T-helper 2 cell treated with Interferon-gamma antibody and Interleukin-4, amounts not matched to agents 5 μg/mL and 100 μg/mL, for 36 hours (primary cell): ENCODE measurements at regions not wholly inside any gene's neighbourhood (a gene's known extent, or its start where the extent isn't known, plus 50 kb on each side); places are given as distances from the start of the nearest gene placed in this dataset.

Source experiments
- DNase-seq: peaks from one replicate; pipeline ENCODE4 v3.0.0; 2021; ENCODE audit warnings: low spot score
- H3K27ac Mint-ChIP-seq: one replicate; pipeline ENCODE4 v1.8.0; 2021; ENCODE audit warnings: mild to moderate bottlenecking, mixed read lengths
- H3K27me3 Mint-ChIP-seq: one replicate; pipeline ENCODE4 v1.8.0; 2021; ENCODE audit warnings: low read depth, mixed read lengths
- H3K36me3 Mint-ChIP-seq: one replicate; pipeline ENCODE4 v1.8.0; 2021; ENCODE audit warnings: low read depth, mixed read lengths
- H3K4me1 Mint-ChIP-seq: one replicate; pipeline ENCODE4 v1.8.0; 2021; ENCODE audit warnings: low read depth, mixed read lengths
- H3K4me3 Mint-ChIP-seq: one replicate; pipeline ENCODE4 v1.8.0; 2022; ENCODE audit warnings: mild to moderate bottlenecking, moderate library complexity, mixed read lengths
- H3K9me3 Mint-ChIP-seq: one replicate; pipeline ENCODE4 v1.8.0; 2021; ENCODE audit warnings: mixed read lengths

DNA sequence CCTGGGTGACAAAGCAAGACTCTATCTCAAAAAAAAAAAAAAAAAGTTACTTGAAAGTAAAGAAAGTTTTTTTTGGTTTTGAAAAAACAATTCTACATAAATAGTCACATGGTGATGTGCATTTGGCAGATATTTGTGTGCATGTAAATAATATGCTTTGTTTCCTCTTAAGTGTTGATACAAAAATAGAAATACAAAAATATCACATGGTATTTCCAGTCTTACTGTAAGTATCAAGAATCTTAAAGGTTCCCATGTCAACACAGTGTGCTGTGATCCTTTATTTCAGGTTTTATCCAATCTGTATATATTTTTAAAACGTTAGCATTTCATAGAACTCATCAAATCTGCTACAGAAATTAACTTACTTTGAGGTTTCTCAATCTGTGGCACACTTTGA, 521.9 kb downstream of the TLE4 start:
- Mint-ChIP-seq H3K27ac (no peak overlapping the region), H3K27me3 (no peaks in the 10 kb centered on the region), H3K4me1 (no peaks in the 10 kb centered on the region), H3K4me3 (no peak overlapping the region), H3K36me3 (no peaks in the 10 kb centered on the region), H3K9me3 (peaks cover 4% of the 10 kb centered on the region)
- no peak for DNase-seq

DNA sequence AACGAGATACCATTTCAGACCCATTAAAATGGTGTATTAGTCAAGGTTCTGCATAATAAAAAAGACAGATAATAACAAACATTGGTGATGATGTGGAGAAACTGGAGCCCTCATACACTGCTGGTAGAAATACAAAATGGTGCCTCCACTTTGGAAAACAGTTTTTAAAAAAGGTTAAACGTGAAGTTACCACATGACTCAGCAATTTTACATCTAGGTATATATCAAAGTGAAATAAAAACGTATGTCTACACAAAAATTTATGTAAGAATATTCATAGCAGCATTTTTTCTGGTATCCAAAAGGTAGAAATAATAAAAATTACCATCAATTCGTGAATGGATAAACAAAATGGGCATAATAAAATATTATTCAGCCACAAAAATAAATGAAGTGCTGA, 519.8 kb downstream of the TLE4 start:
- Mint-ChIP-seq H3K27me3 (no peaks in the 10 kb centered on the region), H3K4me3 (no peak overlapping the region), H3K9me3 (peaks cover 4% of the 10 kb centered on the region), H3K36me3 (no peaks in the 10 kb centered on the region), H3K27ac (no peak overlapping the region), H3K4me1 (no peaks in the 10 kb centered on the region)
- DNase-seq, result no peak

DNA sequence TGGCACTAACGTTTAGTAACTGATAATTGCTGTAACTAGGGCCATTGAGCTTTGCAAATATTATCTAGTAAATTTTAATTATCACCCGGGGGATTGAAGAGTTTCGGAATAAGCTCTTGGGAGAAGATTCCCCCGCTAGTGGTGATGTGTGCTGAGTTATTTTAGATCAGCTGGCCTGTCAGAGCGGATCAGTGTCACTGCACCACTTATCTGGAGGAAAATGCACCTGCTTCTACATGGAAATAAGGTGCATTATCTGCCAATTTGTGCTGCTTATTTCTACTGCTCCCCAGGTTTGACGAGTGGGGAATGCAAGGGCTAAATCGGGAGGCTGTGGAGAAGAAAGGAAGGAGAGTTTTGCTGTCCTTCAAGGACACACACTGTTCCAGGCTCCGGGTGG, 518.6 kb downstream of the TLE4 start:
- Mint-ChIP-seq H3K4me3 (no peak overlapping the region), H3K4me1 (no peaks in the 10 kb centered on the region), H3K27me3 (no peaks in the 10 kb centered on the region), H3K27ac (no peak overlapping the region), H3K36me3 (no peaks in the 10 kb centered on the region), H3K9me3 (peaks cover under 1% of the 10 kb centered on the region)
- DNase-seq, result no peak

DNA sequence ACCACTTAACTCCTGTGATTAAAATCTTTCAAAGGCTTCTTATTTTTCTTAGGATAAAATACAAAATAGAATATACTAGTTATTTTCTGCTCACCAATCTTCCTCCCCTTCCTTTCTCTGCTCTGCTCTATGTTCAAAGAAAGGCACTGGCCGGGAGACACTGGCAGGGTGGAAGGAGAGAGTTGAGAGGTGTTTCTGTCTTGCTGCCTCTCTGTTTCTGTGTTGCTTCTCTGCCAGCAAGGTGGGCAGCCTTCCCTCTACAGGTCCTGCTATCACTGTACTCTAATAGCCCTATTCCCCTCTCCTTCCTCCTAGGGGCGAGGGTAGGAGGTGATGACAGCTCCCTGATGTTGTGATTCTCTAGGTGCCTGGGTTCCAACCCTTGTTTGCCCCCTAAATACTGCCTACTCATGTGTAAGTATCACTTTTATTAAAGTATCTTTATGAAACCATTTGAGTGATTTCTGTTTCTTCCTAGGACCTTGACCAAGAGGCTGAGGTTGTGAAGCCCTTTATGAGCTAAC, 515.1 kb downstream of the TLE4 start:
- no peak for DNase-seq
- no peaks in the 10 kb centered on the region for H3K4me1 Mint-ChIP-seq
- H3K36me3 Mint-ChIP-seq, result no peaks in the 10 kb centered on the region
- H3K4me3 Mint-ChIP-seq, result no peak overlapping the region
- H3K27me3 Mint-ChIP-seq, result no peaks in the 10 kb centered on the region
- no peaks in the 10 kb centered on the region for H3K9me3 Mint-ChIP-seq
- no peak overlapping the region for H3K27ac Mint-ChIP-seq

DNA sequence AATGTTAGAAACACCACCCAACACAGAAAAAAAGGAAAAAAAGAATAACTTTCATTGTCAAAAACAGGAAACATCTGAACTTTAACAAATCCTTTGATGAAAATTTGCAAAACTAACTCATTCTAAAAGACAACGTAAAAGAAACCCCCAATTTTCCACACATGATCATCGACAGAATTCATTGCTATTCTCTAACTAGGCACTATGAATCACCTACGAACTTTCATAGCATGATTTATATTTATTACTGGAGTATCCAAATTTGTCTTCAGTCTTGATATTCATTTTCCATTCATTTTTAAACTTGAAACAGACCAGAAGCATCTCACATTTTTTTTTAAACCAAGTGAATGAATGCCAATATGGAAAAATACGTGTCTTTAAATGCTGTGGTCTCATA, 514.6 kb downstream of the TLE4 start:
- Mint-ChIP-seq H3K27me3 (no peaks in the 10 kb centered on the region), H3K27ac (no peak overlapping the region), H3K4me3 (no peak overlapping the region), H3K36me3 (no peaks in the 10 kb centered on the region), H3K9me3 (no peaks in the 10 kb centered on the region), H3K4me1 (no peaks in the 10 kb centered on the region)
- DNase-seq, result no peak

DNA sequence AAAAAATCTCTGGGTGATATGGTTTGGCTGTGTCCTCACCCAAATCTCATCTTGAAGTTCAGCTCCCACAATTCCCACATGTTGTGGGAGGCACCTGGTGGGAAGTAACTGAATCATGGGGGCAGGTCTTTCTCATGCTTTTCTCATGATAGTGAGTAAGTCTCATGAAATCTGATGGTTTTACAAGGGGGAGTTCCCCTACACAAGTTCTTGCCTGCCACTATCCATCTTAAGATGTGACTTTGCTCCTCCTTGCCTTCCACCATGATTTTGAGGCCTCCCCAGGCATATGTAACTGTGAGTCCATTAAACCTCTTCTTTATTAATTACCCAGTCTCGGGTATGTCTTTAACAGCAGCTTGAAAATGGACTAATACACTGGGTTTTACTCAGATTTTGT, 513.9 kb downstream of the TLE4 start:
- no peak overlapping the region for H3K27ac Mint-ChIP-seq
- no peak for DNase-seq
- no peaks in the 10 kb centered on the region for H3K36me3 Mint-ChIP-seq
- no peak overlapping the region for H3K4me3 Mint-ChIP-seq
- no peaks in the 10 kb centered on the region for H3K4me1 Mint-ChIP-seq
- no peaks in the 10 kb centered on the region for H3K9me3 Mint-ChIP-seq
- H3K27me3 Mint-ChIP-seq, result no peaks in the 10 kb centered on the region

DNA sequence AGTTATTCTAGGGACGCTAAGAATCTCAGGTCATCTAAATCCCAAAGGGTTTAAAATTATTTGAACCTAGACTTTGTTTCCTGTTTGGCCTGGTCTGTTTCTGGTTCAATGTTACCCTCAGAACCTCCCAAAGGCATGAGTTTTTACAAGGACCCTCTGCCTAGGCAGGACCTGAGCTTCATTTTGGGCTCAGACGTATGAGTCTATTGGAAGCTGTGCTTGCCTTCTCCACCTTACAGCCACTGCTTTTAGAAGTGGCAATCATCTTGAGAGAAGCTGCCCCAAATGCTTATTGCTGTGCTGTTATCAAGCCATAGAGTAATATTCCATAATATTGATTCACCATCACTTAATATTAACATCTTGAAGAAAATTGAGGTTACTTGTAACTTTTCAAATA, 510.4 kb downstream of the TLE4 start:
- H3K27ac Mint-ChIP-seq, result no peak overlapping the region
- H3K4me1 Mint-ChIP-seq, result no peaks in the 10 kb centered on the region
- H3K36me3 Mint-ChIP-seq, result no peaks in the 10 kb centered on the region
- DNase-seq, result no peak
- H3K9me3 Mint-ChIP-seq, result no peaks in the 10 kb centered on the region
- no peak overlapping the region for H3K4me3 Mint-ChIP-seq
- no peaks in the 10 kb centered on the region for H3K27me3 Mint-ChIP-seq

DNA sequence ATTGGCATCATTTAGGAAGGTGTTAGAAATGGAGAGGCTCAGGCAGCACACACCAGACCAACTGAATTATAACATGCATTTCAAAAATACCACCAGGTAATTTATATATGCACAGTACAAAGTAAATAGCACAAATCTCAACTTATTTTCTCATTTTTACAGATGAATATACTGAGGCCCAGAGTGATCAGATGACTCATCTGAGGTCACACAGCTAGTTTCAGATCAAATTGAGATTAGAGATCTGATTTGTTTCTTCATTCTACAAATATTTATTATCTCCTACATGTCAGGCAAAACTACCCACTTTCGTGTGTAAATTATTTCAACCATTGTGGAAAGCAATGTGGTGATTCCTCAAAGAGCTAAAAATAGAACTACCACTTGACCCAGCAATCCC, 507.1 kb downstream of the TLE4 start:
- Mint-ChIP-seq H3K4me3 (no peak overlapping the region), H3K4me1 (no peaks in the 10 kb centered on the region), H3K27me3 (no peaks in the 10 kb centered on the region), H3K27ac (no peak overlapping the region), H3K36me3 (no peaks in the 10 kb centered on the region), H3K9me3 (no peaks in the 10 kb centered on the region)
- DNase-seq, result no peak

DNA sequence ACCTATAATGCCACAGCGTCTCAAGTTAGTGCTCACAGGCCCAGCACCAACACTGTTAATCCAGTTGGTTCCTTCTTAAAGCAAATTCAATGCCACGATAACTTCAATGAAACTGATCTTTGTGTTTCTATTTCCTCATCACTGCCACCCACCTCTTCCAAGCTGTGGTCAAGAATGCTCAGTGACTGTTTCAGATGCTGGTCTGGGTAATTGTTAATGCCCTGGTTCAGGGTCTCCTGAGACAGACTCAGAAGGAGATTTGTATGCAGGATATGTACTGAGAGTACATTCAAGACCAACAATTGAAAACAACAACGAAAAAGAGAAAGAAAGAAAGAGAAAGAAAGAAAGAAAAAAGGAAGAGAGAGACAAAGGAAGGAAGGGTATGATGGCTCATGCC, 505.3 kb downstream of the TLE4 start:
- H3K9me3 Mint-ChIP-seq, result no peaks in the 10 kb centered on the region
- H3K27me3 Mint-ChIP-seq, result no peaks in the 10 kb centered on the region
- no peak overlapping the region for H3K27ac Mint-ChIP-seq
- no peak overlapping the region for H3K4me3 Mint-ChIP-seq
- H3K36me3 Mint-ChIP-seq, result no peaks in the 10 kb centered on the region
- H3K4me1 Mint-ChIP-seq, result no peaks in the 10 kb centered on the region
- no peak for DNase-seq

DNA sequence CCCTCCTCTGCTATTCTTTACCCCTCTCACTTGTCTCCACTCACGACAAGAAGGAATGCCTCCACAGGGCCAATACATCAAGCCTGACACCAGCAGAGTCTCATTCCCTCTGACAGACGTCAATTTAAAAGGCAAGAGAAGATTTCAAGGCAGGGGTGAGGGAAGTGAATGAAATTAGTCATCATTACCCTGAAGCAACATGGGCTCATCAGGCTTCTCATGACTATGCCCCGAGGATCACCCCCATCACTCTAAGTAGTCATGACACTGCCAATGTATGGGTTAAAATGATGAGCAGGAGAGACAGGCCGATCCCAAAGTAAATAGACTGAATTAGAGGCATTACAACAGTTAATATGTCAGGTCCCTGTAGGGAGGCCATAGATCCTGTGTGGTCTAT, 504.4 kb downstream of the TLE4 start:
- DNase-seq, result no peak
- no peak overlapping the region for H3K27ac Mint-ChIP-seq
- no peak overlapping the region for H3K4me3 Mint-ChIP-seq
- H3K27me3 Mint-ChIP-seq, result no peaks in the 10 kb centered on the region
- no peaks in the 10 kb centered on the region for H3K9me3 Mint-ChIP-seq
- no peaks in the 10 kb centered on the region for H3K36me3 Mint-ChIP-seq
- no peaks in the 10 kb centered on the region for H3K4me1 Mint-ChIP-seq

DNA sequence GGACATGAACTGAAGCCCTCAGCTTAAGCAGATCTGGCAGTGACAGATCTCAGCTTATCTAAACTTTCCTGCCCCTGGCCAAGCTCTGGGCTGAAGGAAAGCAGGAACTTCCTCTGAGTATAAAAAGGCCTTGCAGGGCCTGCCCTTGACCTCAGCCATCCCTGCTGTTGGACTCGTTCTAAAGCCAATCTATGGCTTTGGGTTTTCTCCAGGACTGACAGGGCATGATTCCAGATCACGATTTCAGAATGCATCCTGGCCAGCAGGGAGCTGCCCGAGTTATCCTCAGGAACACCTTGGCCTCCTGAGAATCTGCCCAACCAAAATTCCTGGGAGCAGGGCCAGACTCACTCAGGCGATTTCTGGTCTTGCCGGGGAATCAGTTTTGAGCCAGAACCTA, 502.7 kb downstream of the TLE4 start:
- DNase-seq, result no peak
- no peaks in the 10 kb centered on the region for H3K9me3 Mint-ChIP-seq
- H3K27me3 Mint-ChIP-seq, result no peaks in the 10 kb centered on the region
- no peak overlapping the region for H3K4me3 Mint-ChIP-seq
- H3K4me1 Mint-ChIP-seq, result no peaks in the 10 kb centered on the region
- H3K36me3 Mint-ChIP-seq, result no peaks in the 10 kb centered on the region
- no peak overlapping the region for H3K27ac Mint-ChIP-seq

DNA sequence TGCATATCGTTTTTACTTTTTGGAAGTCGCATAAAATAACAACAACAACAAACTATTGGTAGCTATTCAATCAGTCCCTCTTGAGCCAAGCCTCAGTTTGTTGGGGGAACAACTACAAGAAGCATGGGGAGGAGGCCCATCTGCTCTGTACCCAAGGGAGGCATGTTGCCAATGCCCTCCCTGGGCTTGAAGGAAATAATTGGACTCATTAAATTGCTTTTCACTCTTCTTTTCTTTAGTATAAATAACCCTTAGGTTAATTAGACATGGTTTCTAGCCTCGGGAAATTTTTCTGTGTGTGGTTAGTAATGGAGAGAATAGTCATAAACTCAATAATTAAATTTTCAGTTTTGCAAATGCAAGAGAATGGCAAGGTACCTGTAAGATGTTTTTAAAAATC, 500.7 kb downstream of the TLE4 start:
- H3K36me3 Mint-ChIP-seq, result no peaks in the 10 kb centered on the region

DNA sequence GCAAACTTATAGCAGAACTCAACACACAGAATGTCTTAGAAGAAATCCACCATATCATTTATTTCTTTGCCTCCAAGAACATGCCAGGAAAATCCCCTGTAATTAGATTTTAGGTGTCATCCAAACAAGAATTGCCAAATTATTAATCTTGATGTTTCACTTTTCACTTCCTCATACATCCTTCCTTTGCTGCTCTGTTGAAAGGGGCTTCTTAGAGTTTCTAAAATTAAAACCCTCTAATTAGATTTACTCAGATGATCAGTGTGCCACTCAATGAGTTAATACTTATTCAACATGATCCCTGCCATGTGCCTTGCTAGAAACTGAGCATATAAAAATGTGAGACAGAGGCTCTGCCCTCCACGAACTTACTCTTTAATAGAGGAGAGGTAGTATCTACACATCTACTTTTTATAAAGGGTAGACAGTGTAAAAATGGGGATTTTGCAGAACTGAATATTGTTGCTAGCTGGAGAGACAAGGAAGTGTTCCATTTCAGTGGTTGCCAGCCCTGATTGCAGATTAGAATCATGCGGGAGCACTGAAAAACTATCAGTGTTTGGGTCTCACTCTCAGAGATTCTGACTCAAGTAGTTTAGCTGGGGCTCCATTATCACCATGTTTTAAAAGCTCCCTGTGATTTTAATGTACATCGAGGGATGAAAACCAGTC, 498.4 kb downstream of the TLE4 start:
- Mint-ChIP-seq H3K27me3 (no peaks in the 10 kb centered on the region), H3K4me3 (no peak overlapping the region), H3K9me3 (no peaks in the 10 kb centered on the region), H3K36me3 (no peaks in the 10 kb centered on the region), H3K27ac (no peak overlapping the region), H3K4me1 (no peaks in the 10 kb centered on the region)
- no peak for DNase-seq

More for the DNA sequence above, 500.7 kb downstream of the TLE4 start:
- H3K9me3 Mint-ChIP-seq, result no peaks in the 10 kb centered on the region
- no peaks in the 10 kb centered on the region for H3K4me1 Mint-ChIP-seq
- DNase-seq, result no peak
- no peak overlapping the region for H3K4me3 Mint-ChIP-seq
- H3K27ac Mint-ChIP-seq, result no peak overlapping the region
- no peaks in the 10 kb centered on the region for H3K27me3 Mint-ChIP-seq

DNA sequence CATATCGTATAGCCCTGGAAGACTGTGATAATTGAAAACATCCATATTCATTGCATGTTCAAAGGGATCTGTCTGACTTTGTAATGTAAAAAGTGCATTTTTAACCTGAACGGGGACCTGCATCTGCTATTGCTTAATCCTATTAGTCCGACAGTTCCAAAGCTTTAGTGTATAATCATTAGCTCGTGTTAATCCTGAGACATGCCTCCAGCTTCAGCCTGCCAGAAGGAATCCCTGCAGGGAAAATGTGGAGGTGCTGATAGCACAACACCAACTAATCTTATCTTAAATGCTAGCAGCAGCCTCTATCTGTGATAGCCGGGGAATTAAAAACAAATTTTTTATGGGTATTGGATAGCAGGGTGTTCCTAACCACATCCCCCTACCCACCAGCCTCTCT, 495.2 kb downstream of the TLE4 start:
- Mint-ChIP-seq H3K9me3 (no peaks in the 10 kb centered on the region), H3K36me3 (no peaks in the 10 kb centered on the region), H3K4me3 (no peak overlapping the region), H3K27ac (no peak overlapping the region), H3K4me1 (no peaks in the 10 kb centered on the region), H3K27me3 (no peaks in the 10 kb centered on the region)
- no peak for DNase-seq

DNA sequence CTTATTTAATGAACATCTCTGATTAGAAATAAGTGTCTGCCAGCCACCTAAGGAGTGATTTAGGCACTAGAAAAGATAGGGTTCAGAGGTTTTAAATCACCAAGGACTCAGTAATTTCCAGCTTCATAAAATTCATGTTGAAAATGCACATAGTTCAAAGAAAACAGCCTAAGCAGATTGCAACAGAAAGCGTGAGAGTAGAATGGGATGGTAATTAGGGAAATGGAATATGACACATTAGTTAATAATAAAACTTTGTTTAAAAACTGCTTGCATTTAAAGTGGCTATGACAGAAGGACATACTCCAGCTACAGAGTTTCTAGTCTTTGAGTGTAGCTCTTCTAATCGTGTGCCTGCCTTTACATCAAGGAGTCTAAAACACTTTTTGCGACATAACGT, 490.8 kb downstream of the TLE4 start:
- Mint-ChIP-seq H3K4me3 (no peak overlapping the region), H3K9me3 (no peaks in the 10 kb centered on the region), H3K27ac (no peak overlapping the region), H3K27me3 (no peaks in the 10 kb centered on the region), H3K36me3 (no peaks in the 10 kb centered on the region), H3K4me1 (no peaks in the 10 kb centered on the region)
- no peak for DNase-seq
